Pancreas (tissue), 10 donors: ENCODE measurements at regions not wholly inside any gene's neighbourhood (a gene's known extent, or its start where the extent isn't known, plus 50 kb on each side); places are given as distances from the start of the nearest gene placed in this dataset.
"Not testable (repeated sequence)": the region's sequence is repeated elsewhere in the genome, so short reads cannot be mapped to it uniquely, and the experiment has no call there.

Experiments used
- ATAC-seq, 4 donors: fragments of 200-7000 bp; cut with Tn5 transposase; one replicate each; pipeline versions ENCODE4 v1.8.0 to v1.9.1; 2020; ENCODE audit warnings: mild to moderate bottlenecking in 4 of 4, moderate library complexity in 4 of 4
- DNase-seq, 6 donors: peaks; one replicate each; pipeline ENCODE4 v3.0.0-alpha.2; 2020
- FAIRE-seq: peaks from 2 replicates; lab custom pipeline; 2012; peaks lifted over from hg19 to GRCh38; lab: Jason Lieb, UNC
- H3K27ac ChIP-seq, 4 donors: fragments of 200-600 bp; sonication (generic); 1 replicate in 3 of 4; 2 replicates in 1 of 4; pipeline versions ENCODE4 v1.5.0 to v1.8.0; 2020
- H3K27me3 ChIP-seq, 4 donors: fragments of 200-600 bp; one replicate each; pipeline ENCODE4 v1.8.0; 2021
- H3K36me3 ChIP-seq, 3 donors: fragments of 200-600 bp; sonication (generic) in 1 of 3; one replicate each; pipeline versions ENCODE4 v1.5.0 to v1.8.0; 2020 to 2021
- H3K4me1 ChIP-seq, 3 donors: fragments of 200-600 bp; one replicate each; pipeline ENCODE4 v1.8.0; 2021
- H3K4me3 ChIP-seq, 4 donors: fragments of 200-600 bp; sonication (generic) in 2 of 4; one replicate each; pipeline versions ENCODE4 v1.5.0 to v1.8.0; 2020 to 2021
- H3K9me3 ChIP-seq, 4 donors: fragments of 200-600 bp; one replicate each; pipeline ENCODE4 v1.8.0; 2021
- WGBS, 2 donors: extraction: QIAGEN DNeasy Blood & Tissue Kit; methylation state at CpG; one replicate each; pipeline ENCODE4 v1.1.7; 2013; 5-methylcytosine and 5-hydroxymethylcytosine counted together
- intact Hi-C, 3 donors: fragments of 100-400 bp; cut with DNase I; formaldehyde crosslinking; loops; one replicate each; pipeline versions ENCODE4 v1.11.1 to v1.14.2; 2022
- TF ChIP-seq, protein P1 (sequence below), 4 donors: fragments of 200-600 bp; sonication (generic) in 3 of 4; IDR thresholded peaks; one replicate each; pipeline versions ENCODE4 v1.5.0 to v1.8.0; 2021; ENCODE audit warnings: antibody characterized with exemption in 4 of 4
- donor health status: healthy with polysubstance abuse.
- donor health status: DM: no; HTN: no; CAD: no; lungs with moderate emphysema.
- donor health status: DM: no; HTN: no; CAD: no.
- donor health status: control.
- donor health status: control.
- donor health status: Bipolar disorder and iron deficiency.
- donor health status: DM: yes; HTN: yes; CAD: no.
- donor health status: DM: no; HTN: no; CAD: no.
- donor health status: DM: no; HTN: no; CAD: no.
- donor health status: DM: yes; HTN: yes; CAD: no.

DNA sequence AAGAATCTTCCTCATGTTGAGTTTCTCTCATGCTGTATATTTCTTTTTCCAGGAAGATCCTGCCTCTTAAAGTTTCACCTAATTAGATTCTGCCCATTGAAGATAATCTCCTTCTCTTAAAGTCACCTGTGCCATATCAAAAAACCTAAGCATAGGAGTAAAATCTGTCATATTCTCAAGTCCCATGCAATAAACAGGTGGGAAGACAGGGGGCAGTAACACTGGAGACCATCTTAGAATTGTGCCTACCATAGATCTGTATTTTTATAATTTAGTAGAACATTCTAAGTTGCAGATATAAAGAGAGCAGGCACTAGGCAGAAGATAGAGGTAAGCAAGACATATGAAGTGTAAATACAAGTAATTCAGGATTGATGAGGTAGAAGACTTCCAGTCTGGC, 763.5 kb upstream of the MANEA start:
- Histone ChIP-seq H3K36me3 (no peaks in the 10 kb centered on the region), H3K4me3 (no peak overlapping the region), H3K27me3 (no peaks in the 10 kb centered on the region), H3K27ac (no peak overlapping the region), H3K9me3 (no peaks in the 10 kb centered on the region), H3K4me1 (no peaks in the 10 kb centered on the region)
- FAIRE-seq, result no peak
- DNase-seq, result no peak
- TF ChIP-seq, protein P1, sequence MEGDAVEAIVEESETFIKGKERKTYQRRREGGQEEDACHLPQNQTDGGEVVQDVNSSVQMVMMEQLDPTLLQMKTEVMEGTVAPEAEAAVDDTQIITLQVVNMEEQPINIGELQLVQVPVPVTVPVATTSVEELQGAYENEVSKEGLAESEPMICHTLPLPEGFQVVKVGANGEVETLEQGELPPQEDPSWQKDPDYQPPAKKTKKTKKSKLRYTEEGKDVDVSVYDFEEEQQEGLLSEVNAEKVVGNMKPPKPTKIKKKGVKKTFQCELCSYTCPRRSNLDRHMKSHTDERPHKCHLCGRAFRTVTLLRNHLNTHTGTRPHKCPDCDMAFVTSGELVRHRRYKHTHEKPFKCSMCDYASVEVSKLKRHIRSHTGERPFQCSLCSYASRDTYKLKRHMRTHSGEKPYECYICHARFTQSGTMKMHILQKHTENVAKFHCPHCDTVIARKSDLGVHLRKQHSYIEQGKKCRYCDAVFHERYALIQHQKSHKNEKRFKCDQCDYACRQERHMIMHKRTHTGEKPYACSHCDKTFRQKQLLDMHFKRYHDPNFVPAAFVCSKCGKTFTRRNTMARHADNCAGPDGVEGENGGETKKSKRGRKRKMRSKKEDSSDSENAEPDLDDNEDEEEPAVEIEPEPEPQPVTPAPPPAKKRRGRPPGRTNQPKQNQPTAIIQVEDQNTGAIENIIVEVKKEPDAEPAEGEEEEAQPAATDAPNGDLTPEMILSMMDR (IDR thresholded peaks at IDR 0.05), result no peak
- intact Hi-C loops, result no loop called here
- ATAC-seq, result no peak

- H3K4me3 ChIP-seq, result no peak overlapping the region
- H3K27ac ChIP-seq, result no peak overlapping the region
- DNase-seq (no peak), ATAC-seq (no peak), FAIRE-seq (no peak)
- intact Hi-C loops, result no loop called here
- no peaks in the 10 kb centered on the region for H3K27me3 ChIP-seq
- no peaks in the 10 kb centered on the region for H3K36me3 ChIP-seq
- TF ChIP-seq, protein P1 (IDR thresholded peaks at IDR 0.05), result no peak
- H3K4me1 ChIP-seq, result no peaks in the 10 kb centered on the region
- 56 to 67% methylated on average over 3 of the region's 3 CpGs for WGBS, 2 donors
- H3K9me3 ChIP-seq, result no peaks in the 10 kb centered on the region
Observed at GRCh38 chr6:94801344-94801743, 776.0 kb upstream of the MANEA start.

DNA sequence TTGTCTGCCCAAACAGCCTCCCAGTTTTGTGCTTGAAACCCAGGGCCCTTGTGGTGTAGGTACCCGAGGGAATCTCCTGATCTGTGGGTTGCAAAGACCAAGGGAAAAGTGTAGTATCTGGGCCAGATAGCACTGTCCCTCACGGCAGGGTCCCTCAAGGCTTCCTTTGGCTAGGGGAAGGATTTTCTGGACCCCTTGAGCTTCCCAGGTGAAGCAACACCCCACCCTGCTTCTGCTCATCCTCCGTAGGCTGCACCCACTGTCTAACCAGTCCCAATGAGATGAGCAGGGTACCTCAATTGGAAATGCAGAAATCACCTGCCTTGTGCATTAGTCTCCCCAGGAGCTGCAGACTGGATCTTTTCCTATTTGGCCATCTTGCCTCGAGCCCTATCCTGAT, 791.8 kb upstream of the MANEA start:
- H3K36me3 ChIP-seq, result no peaks in the 10 kb centered on the region
- intact Hi-C loops, result no loop called here
- 46 to 63% methylated on average over 4 of the region's 4 CpGs for WGBS, 2 donors
- H3K4me1 ChIP-seq, result no peaks in the 10 kb centered on the region
- TF ChIP-seq, protein P1 (IDR thresholded peaks at IDR 0.05), result no peak
- ATAC-seq (no peak), FAIRE-seq (no peak), DNase-seq (peak in 1 of 6 donors; percentile 15)
- no peak overlapping the region for H3K4me3 ChIP-seq
- no peaks in the 10 kb centered on the region for H3K9me3 ChIP-seq
- H3K27me3 ChIP-seq, result no peaks in the 10 kb centered on the region
- no peak overlapping the region for H3K27ac ChIP-seq

- H3K27me3 ChIP-seq, intact Hi-C loops, H3K36me3 ChIP-seq, FAIRE-seq, H3K4me3 ChIP-seq, ATAC-seq, H3K27ac ChIP-seq, H3K4me1 ChIP-seq, H3K9me3 ChIP-seq: not testable (repeated sequence)
- peak in 2 of 6 donors; percentile 16 to 25 for DNase-seq
- WGBS, 2 donors, result 45 to 66% methylated on average over 2 of the region's 2 CpGs
Observed at GRCh38 chr6:94785081-94785480, 792.3 kb upstream of the MANEA start.

GRCh38 chr6:94769197-94769596, 808.1 kb upstream of the MANEA start:
- DNase-seq, result no peak
- no peaks in the 10 kb centered on the region for H3K36me3 ChIP-seq
- H3K9me3 ChIP-seq, result no peaks in the 10 kb centered on the region
- ATAC-seq, result no peak
- no peak overlapping the region for H3K27ac ChIP-seq
- H3K27me3 ChIP-seq, result no peaks in the 10 kb centered on the region
- intact Hi-C loops, result no loop called here
- H3K4me1 ChIP-seq, result no peaks in the 10 kb centered on the region
- H3K4me3 ChIP-seq, result no peak overlapping the region
- TF ChIP-seq, protein P1 (IDR thresholded peaks at IDR 0.05), result no peak
- no peak for FAIRE-seq
- WGBS, 2 donors, result 51 to 73% methylated on average over 1 of the region's 1 CpG
